OCI-LY1 (cell line): ENCODE measurements at regions not wholly inside any gene's neighbourhood (a gene's known extent, or its start where the extent isn't known, plus 50 kb on each side); places are given as distances from the start of the nearest gene placed in this dataset.

ENCODE experiments used
- H2AFZ ChIP-seq: fragments of 200-600 bp; sonication (generic), shearing (Covaris generic); 2 replicates; pipeline ENCODE4 v1.6.0; 2014; ENCODE audit warnings: antibody characterized with exemption, mild to moderate bottlenecking, low read length
- H3F3A ChIP-seq: fragments of 200-600 bp; sonication (generic), shearing (Covaris generic); 2 replicates; pipeline ENCODE4 v1.6.0; 2014; ENCODE audit warnings: mild to moderate bottlenecking, antibody characterized with exemption, low read length, moderate library complexity; ENCODE audit not compliant: insufficient read depth
- H3K27ac ChIP-seq: fragments of 200-600 bp; sonication (generic); 2 replicates; pipeline ENCODE4 v1.5.1; 2014; ENCODE audit warnings: low read length, mixed run types, mild to moderate bottlenecking, low read depth; ENCODE audit not compliant: poor library complexity, severe bottlenecking
- H3K27me3 ChIP-seq: fragments of 200-600 bp; sonication (generic); 2 replicates; pipeline ENCODE4 v1.6.0; 2014; ENCODE audit warnings: antibody characterized with exemption, mild to moderate bottlenecking, low read length, moderate library complexity; ENCODE audit not compliant: insufficient read depth
- H3K36me3 ChIP-seq: fragments of 200-600 bp; sonication (generic); 2 replicates; pipeline ENCODE4 v1.6.1; 2014; ENCODE audit warnings: mild to moderate bottlenecking, antibody characterized with exemption, low read length, moderate library complexity, mixed read lengths; ENCODE audit not compliant: insufficient read depth
- H3K4me1 ChIP-seq: fragments of 200-600 bp; sonication (generic); 2 replicates; pipeline ENCODE4 v1.5.1; 2014; ENCODE audit warnings: mild to moderate bottlenecking, low read length, moderate library complexity; ENCODE audit not compliant: insufficient read depth, severe bottlenecking
- H3K4me2 ChIP-seq: fragments of 200-600 bp; sonication (generic), shearing (Covaris generic); 2 replicates; pipeline ENCODE4 v1.6.1; 2014; ENCODE audit warnings: low read length
- H3K4me3 ChIP-seq: fragments of 200-600 bp; sonication (generic); 2 replicates; pipeline ENCODE4 v1.5.1; 2014; ENCODE audit warnings: low read length, low read depth, mild to moderate bottlenecking, mixed read lengths; ENCODE audit not compliant: poor library complexity, severe bottlenecking
- H3K79me2 ChIP-seq: fragments of 200-600 bp; shearing (Covaris generic); 2 replicates; pipeline ENCODE4 v1.6.1; 2016; ENCODE audit warnings: mixed run types, low read length, mixed read lengths; ENCODE audit not compliant: insufficient read depth
- H3K9ac ChIP-seq: fragments of 200-600 bp; sonication (generic), shearing (Covaris generic); 2 replicates; pipeline ENCODE4 v1.6.1; 2014; ENCODE audit warnings: mild to moderate bottlenecking, low read length, mixed read lengths
- H3K9me2 ChIP-seq: fragments of 200-600 bp; sonication (generic), shearing (Covaris generic); 2 replicates; pipeline ENCODE4 v1.6.1; 2014; ENCODE audit warnings: low read depth, mild to moderate bottlenecking, low read length, mixed read lengths
- H3K9me3 ChIP-seq: fragments of 200-600 bp; shearing (Covaris generic); 2 replicates; pipeline ENCODE4 v1.6.1; 2014; ENCODE audit warnings: low read length, mixed read lengths
- H4K20me1 ChIP-seq: fragments of 200-600 bp; sonication (generic), shearing (Covaris generic); 2 replicates; pipeline ENCODE4 v1.6.0; 2016; ENCODE audit warnings: mild to moderate bottlenecking, low read length; ENCODE audit not compliant: insufficient read depth
- EZH2 ChIP-seq: fragments of 200-600 bp; sonication (generic), shearing (Covaris generic); IDR thresholded peaks from 2 replicates; pipeline ENCODE4 v1.8.0; 2017; ENCODE audit warnings: borderline replicate concordance, mixed run types, mild to moderate bottlenecking, antibody characterized with exemption, low read length, moderate library complexity, mixed read lengths
- TF ChIP-seq, protein P1 (sequence below): fragments of 200-600 bp; sonication (generic), shearing (Covaris generic); IDR thresholded peaks from 2 replicates; pipeline ENCODE4 v1.5.1; 2017; ENCODE audit warnings: mild to moderate bottlenecking, antibody characterized with exemption, low read length, moderate library complexity, mixed read lengths

- no peak overlapping the region for H3K4me2 ChIP-seq
- no peaks in the 10 kb centered on the region for H3K27me3 ChIP-seq
- no peaks in the 10 kb centered on the region for H3K9me3 ChIP-seq
- H3K36me3 ChIP-seq: no peaks in the 10 kb centered on the region
- H3K27ac ChIP-seq: no peak overlapping the region
- no peaks in the 10 kb centered on the region; the same call in 1 of the 2 replicates for H3F3A ChIP-seq
- H3K4me1 ChIP-seq: no peaks in the 10 kb centered on the region
- H3K79me2 ChIP-seq: no peaks in the 10 kb centered on the region
- no peak overlapping the region for H3K4me3 ChIP-seq
- no peak for TF ChIP-seq EZH2
- TF ChIP-seq, protein P1, sequence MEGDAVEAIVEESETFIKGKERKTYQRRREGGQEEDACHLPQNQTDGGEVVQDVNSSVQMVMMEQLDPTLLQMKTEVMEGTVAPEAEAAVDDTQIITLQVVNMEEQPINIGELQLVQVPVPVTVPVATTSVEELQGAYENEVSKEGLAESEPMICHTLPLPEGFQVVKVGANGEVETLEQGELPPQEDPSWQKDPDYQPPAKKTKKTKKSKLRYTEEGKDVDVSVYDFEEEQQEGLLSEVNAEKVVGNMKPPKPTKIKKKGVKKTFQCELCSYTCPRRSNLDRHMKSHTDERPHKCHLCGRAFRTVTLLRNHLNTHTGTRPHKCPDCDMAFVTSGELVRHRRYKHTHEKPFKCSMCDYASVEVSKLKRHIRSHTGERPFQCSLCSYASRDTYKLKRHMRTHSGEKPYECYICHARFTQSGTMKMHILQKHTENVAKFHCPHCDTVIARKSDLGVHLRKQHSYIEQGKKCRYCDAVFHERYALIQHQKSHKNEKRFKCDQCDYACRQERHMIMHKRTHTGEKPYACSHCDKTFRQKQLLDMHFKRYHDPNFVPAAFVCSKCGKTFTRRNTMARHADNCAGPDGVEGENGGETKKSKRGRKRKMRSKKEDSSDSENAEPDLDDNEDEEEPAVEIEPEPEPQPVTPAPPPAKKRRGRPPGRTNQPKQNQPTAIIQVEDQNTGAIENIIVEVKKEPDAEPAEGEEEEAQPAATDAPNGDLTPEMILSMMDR: no peak
- no peaks in the 10 kb centered on the region for H3K9me2 ChIP-seq
- no peaks in the 10 kb centered on the region for H4K20me1 ChIP-seq
- no peak overlapping the region for H2AFZ ChIP-seq
- H3K9ac ChIP-seq: no peak overlapping the region
These were observed 101.3 kb upstream of the P2RY1 start for GRCh38 chr3:152733584-152734119.

DNA sequence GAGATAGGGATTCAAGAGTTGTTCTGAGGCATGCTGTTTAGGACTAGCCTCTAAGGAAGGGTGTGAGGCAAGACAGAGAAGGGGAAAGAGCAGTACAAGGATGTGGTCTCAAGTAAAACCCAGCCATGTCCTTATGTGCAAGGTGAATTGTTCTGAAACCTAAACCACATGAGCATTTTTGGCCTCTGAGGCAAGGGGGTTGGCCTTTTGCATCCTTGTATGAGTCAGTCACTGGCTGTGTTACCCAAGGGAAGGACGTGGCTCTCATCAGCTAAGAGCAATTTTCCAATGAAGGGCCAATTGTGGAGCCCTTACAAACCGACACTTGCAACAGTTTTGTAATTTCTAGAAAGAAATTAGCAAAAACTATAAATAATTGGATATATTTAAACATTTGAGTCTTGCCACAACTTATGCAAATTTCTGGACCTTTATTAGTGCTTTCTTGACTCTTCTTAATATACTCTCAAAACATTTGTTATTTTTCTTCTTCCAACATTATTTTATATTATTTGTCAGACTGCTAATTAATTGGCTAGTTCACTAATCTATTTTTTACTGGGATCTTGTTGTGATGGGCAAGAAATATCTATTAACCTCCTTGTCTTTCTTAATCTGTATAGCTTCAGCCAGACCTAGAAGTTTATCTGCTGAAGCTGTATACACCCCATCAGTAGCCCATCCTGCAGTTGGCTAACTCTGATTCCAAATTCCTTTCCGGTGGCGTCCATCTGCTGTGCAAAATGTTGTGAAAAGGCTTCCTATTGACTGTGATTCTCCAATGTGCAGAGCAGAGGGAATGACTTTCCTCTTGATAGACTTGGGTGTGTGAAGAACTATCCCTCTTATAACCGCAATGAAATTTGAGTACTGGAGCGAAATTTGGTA lies 97.7 kb upstream of the P2RY1 start:
- Histone ChIP-seq H3K27me3 (no peaks in the 10 kb centered on the region), H3K9me3 (no peaks in the 10 kb centered on the region), H3F3A (no peaks in the 10 kb centered on the region; the same call in 1 of the 2 replicates), H3K4me3 (no peak overlapping the region), H3K9ac (no peak overlapping the region), H2AFZ (no peak overlapping the region), H3K79me2 (no peaks in the 10 kb centered on the region), H4K20me1 (no peaks in the 10 kb centered on the region), H3K27ac (no peak overlapping the region), H3K9me2 (no peaks in the 10 kb centered on the region), H3K4me2 (no peak overlapping the region), H3K4me1 (no peaks in the 10 kb centered on the region), H3K36me3 (no peaks in the 10 kb centered on the region)
- TF ChIP-seq EZH2: no peak
- TF ChIP-seq, protein P1: no peak

DNA sequence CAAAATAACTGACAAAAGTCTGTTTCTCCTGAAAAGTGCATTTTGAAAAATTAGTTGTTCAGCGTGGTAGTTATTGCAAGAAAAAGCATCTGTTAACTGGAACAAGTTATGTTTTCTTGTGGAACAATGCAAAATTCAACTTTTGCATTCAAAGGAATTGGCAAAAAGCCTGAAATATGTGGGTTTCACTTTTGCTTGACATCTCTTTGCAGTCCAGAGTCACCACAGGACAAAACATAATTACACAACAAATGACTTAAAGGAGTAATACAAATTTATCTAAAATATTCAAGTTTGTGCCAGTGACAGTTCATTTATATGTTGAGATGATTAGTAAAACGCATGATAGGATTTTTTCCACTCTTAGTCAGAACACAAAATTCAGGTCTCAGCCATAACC lies 96.3 kb upstream of the P2RY1 start:
- no peak overlapping the region for H2AFZ ChIP-seq
- no peaks in the 10 kb centered on the region for H3K79me2 ChIP-seq
- H3K9me2 ChIP-seq: no peaks in the 10 kb centered on the region
- no peak overlapping the region for H3K27ac ChIP-seq
- no peak overlapping the region for H3K4me3 ChIP-seq
- no peaks in the 10 kb centered on the region for H3K4me1 ChIP-seq
- H3K36me3 ChIP-seq: no peaks in the 10 kb centered on the region
- H3K9ac ChIP-seq: no peak overlapping the region
- H3F3A ChIP-seq: no peaks in the 10 kb centered on the region
- H3K4me2 ChIP-seq: no peak overlapping the region
- no peaks in the 10 kb centered on the region for H3K27me3 ChIP-seq
- H3K9me3 ChIP-seq: no peaks in the 10 kb centered on the region
- TF ChIP-seq EZH2: no peak
- TF ChIP-seq, protein P1: no peak
- H4K20me1 ChIP-seq: no peaks in the 10 kb centered on the region
